GM21737 (cell line): ENCODE measurements at regions not wholly inside any gene's neighbourhood (a gene's known extent, or its start where the extent isn't known, plus 50 kb on each side); places are given as distances from the start of the nearest gene placed in this dataset.
"Not testable (repeated sequence)": the region's sequence is repeated elsewhere in the genome, so short reads cannot be mapped to it uniquely, and the experiment has no call there.

Experiments used
- ATAC-seq: cut with Tn5 transposase; IDR thresholded peaks from one replicate; pipeline ENCODE4 v1.9.1; 2021; ENCODE audit warnings: mild to moderate bottlenecking, moderate library complexity; ENCODE audit not compliant: unreplicated experiment

DNA sequence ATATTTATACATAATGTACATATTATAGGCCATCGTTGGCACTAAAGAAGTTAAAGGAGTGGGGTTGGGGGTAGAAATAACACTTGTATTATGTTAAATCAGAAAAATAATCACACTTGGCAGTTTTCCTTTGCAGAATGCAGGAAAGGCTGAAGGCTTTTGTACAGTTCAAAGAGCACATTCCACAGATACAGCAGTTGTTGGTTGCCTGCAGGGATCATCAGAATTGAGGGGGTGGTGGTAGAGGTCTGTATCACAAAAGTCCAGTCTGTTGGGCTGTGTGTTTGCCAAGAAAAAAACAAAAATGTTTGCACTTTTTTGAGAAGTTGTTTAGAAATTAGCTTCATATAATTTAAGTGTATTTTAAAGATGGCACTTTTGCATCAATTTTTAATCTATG is 231.8 kb upstream of the FOXP2 start:
- ATAC-seq, result no peak

DNA sequence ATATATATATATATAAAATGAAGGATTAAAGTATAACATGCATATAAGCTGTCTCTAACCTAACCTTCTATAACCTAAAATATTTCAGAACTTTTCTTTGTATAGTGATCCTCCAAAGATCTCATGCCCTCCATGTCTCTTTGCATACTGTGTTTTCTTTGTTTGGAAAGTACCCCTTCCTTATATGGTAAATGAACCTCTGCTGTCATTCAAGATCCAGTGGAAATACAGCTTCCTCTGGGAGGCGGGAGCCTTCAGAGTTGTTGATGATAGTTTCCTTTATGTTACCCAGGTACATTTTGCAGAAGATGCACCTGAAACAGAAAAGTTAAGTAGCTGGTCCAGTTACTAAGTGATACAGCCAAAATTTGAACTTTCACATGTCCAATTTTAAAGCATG is 233.3 kb upstream of the FOXP2 start:
- no peak for ATAC-seq

DNA sequence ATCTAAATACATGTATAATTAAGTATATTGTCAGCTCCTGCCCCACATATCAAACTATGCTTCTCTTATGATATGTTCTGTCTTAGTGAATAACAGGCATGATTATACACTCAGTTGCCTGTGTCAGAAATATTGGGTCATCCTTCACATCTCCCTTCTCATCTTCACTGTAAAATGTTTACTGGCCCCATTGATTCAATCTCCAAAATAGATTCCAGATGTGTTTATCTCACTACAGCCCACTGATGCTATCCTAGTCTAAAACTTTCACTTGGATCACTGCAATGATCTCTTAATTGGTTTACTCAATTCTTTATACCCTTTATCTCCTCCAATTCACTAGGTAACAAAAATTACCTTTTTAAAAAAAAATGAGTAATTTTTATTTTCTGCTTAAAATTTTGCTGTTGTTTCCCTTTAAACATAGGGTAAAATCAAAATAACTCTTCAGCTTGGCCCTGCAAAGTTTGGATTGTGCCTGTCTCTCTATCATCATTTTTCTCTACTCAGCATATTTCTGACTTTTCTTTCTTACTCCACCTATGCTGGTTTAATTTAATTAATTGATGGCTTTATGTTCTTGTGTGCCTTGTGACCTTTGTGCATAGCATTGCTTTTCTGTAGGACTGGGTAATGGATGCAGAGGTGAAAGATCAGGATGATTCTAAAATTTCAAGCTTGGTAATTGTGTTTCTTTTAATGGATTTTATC is 233.9 kb upstream of the FOXP2 start:
- no peak for ATAC-seq

GRCh38 chr7:114175125-114175524 is 239.5 kb upstream of the FOXP2 start:
- no peak for ATAC-seq

GRCh38 chr7:114173170-114173890 is 241.3 kb upstream of the FOXP2 start:
- ATAC-seq, result no peak

DNA sequence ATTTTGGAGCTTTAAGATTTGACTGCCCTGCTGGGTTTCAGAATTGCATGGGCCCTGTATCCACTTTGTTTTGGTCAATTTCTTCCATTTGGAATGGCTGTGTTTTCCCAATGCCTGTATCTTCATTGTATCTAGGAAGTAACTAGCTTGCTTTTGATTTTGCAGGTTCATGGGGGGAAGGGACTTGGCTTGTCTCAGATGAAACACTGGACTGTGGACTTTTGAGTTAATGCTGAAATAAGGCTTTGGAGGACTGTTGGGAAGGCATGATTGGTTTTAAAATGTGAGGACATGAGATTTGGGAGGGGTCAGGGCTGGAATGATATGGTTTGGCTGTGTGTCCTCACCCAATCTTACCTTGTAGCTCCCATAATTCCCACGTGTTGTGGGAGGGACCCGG is 245.2 kb upstream of the FOXP2 start:
- ATAC-seq, result not testable (repeated sequence)

DNA sequence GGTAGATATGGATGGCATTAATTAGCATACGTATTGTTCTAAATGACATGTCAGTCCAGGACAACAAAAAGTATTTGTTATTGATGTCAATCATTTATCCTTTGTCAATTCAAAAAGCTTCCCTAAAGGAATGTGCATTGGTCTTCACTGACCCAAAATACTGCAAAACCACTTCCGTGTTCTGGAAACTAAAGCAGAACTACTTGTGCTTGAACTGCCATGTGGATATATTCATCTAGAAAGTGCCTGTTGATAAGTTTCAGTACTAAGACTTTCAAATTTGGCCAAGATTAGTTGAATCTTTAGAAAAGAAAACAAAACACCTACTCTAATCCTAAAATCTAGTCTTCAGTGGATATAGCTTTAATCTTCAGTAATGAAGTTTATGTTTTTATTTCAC is 242.1 kb upstream of the PPP1R3A start:
- no peak for ATAC-seq

DNA sequence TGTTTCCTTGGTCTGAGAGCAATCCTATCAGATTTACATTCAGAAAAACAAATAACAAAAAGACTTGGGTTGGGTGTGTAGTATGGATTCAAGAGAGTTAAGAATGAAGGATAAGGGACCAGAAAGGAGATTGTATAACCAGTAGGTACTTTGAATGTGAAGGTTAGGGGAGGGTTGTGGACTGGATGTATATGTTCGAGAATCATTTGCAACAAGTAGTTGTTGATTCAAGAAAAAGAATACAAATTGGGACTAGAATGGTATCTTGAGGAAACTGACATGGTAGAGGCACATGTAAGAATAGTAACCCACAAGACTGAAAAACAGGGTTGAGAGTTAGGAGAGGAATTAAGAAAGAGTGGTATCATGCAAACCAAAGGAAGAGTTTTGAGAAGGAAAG is 240.0 kb upstream of the PPP1R3A start:
- no peak for ATAC-seq

DNA sequence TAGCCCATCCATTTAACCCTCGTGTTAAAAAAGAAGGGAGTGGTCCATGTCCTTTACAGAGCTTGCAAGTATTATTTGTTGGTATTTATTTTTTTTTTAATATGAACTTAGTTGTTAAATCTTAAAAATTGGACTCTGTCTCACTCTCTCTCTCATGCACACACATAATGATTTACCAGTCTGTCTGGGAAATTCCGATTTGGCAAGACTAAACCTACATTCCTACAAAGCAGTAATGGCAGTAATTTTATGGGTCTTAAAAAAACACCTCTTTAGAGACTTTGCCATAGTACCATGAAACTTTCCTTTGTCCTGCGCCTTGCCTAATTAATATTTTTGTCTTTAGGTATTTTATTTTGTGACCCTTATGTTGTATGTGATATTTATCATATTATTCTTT is 239.5 kb upstream of the PPP1R3A start:
- ATAC-seq, result no peak

GRCh38 chr7:114156178-114156577 is 237.4 kb upstream of the PPP1R3A start:
- no peak for ATAC-seq

GRCh38 chr7:114155116-114156110 is 236.6 kb upstream of the PPP1R3A start:
- ATAC-seq, result no peak

DNA sequence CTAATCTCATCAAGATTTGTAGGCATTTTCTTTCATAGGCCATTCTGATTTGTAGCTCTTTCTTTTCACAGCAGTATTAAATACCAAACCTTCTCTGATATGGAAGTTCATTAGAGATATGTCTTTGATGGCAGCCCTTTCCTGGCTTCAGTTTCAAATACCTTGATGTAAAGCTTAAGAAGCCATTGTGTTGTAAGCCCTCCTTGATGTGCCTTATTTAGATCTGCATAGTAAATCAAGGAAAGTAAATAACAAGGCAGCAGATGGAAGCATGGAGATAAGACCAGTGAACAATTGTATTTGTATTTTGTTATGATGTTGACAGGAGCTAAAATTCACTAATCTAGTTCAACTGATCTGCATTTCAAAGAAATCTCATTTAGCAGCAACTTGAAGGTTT is 234.9 kb upstream of the PPP1R3A start:
- ATAC-seq, result no peak

GRCh38 chr7:114152314-114152938 is 233.6 kb upstream of the PPP1R3A start:
- no peak for ATAC-seq

DNA sequence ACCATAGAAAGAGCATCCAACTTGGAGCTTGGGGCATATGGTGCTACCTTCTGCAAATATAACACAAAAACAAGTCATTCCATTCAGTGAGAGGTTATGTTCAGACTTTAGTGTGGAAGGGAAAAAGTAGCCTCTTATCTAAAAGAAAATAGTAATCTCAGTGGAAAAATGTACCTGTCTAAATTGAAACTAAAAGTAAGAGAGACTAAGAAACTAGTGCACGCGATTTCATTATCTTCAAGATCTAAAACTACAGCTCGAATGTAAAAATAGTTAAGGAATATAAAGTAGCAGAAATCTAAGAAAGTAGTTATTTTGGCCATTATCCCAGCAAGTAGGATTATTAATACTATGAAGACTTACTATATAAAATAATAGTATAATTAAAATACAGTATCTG is 233.0 kb upstream of the PPP1R3A start:
- no peak for ATAC-seq

DNA sequence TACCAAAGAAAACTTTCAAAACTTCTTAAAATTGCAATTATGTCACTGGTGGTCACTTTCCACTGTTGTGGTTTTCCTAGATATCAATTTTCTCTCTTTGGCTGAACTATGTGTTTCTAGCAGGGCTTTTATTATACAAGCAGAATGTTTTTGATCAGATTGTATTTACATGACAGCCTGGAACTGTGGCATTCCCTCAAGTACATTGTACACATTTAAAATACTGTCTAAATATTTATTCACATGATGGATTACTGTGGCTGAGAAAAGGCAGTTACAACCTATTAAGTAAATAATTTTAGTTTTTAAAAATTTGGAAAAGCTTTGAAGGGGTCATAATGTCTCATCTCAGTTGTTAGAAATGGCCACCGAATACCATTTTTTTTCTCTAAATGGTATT is 231.9 kb upstream of the PPP1R3A start:
- ATAC-seq, result no peak

- ATAC-seq, result no peak
Observed at GRCh38 chr7:114148779-114149178, 230.0 kb upstream of the PPP1R3A start.

DNA sequence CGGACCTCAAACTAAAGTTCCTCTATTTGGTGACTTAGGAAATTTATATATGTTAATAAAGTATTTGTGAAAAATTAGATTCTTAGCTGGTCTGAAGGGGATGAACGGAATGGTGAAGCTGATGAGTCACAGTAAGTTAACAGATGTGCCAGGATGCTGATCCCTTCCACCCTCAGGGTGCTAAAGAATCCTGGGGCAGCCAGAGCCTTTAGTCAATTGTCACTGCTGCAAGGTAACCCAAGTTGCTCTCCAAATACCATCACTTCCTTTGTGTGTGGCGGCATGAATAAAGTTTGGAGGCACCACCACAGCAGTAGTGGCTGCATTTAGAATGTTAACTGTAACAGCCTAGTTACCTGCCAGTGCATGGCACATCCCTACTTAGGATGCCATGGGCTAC is 222.6 kb upstream of the PPP1R3A start:
- no peak for ATAC-seq

GRCh38 chr7:114140561-114140960 is 221.8 kb upstream of the PPP1R3A start:
- ATAC-seq, result no peak

- not testable (repeated sequence) for ATAC-seq
Observed at GRCh38 chr7:114139690-114140089, 220.9 kb upstream of the PPP1R3A start.

DNA sequence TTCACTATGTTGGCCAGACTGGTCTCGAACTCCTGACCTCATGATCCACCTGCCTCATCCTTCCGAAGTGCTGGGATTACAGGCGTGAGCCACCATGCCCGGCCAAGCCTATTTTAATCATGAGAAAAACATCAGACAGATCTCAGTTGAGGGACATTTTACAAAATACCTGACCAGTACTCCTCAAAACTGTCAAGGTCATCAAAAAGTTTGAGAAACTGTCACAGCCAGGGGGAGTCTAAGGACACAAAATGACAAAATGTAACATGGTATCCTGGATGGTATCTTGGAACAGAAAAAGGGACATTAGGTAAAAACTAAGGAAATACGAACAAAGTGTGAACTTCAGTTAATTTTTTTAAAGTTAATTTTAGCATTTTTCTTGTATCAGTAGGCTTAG is 219.8 kb upstream of the PPP1R3A start:
- ATAC-seq, result no peak

DNA sequence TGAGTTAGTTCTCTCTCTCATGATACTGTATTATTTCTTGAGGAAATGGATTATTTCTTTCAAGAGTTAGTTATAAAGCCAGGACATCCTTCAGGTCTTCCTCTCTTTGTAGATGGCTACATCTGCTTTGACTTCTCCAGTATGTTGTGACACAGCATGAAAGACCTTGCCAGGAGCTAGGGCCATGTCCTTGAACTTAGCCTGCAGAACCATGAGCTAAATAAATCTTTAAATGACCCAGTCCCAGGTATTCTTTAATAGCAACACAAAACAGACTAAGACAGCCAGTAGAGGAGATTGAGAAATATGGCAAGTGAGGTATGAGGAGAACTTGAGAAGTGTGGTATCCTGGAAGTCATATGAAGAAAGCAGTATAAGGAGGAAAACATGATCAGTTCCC is 214.9 kb upstream of the PPP1R3A start:
- ATAC-seq, result no peak
